VCaP (cell line): ENCODE measurements at regions not wholly inside any gene's neighbourhood (a gene's known extent, or its start where the extent isn't known, plus 50 kb on each side); places are given as distances from the start of the nearest gene placed in this dataset.

Experiments
- H3K27ac ChIP-seq: fragments of 450-650 bp; 2 replicates; pipeline ENCODE4 v1.5.1; 2017
- TF ChIP-seq, protein P1 (sequence below): fragments of 450-650 bp; conservative IDR thresholded peaks from 2 replicates; pipeline ENCODE4 v1.5.1; 2017; ENCODE audit warnings: mild to moderate bottlenecking, moderate library complexity

DNA sequence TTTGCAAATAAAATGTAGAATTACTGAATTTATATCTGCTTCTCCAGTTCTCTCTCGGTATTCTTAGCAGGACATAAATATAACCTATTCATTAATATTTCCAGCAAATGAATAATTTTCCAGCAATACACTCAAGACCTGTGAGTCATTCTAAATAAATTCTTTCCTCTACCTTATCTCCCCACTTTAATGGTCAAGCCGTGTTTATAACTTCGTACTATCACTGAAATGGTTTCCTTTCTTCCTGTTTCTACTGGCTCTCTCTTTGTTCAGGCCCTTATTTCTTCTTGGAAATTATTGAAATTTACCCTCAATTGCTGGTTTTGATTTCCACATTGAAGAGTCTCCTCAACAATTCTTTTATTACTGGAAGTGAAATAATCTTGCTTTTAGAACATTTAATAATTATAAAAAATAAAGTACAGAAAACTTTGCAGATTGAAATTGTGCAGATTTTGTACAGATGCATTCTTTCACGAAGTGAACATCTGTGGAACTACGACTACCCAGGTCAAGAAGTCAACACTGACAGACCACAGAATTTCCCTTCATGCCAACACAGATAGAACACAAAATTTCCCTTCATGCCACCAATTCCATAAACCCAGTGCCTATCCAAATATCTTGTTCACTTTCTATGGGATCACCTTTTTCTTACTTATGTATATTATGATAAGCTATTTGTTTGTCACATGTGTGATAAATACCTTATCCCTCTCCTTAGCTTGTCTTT is 205.7 kb downstream of the FAT4 start:
- TF ChIP-seq, protein P1, sequence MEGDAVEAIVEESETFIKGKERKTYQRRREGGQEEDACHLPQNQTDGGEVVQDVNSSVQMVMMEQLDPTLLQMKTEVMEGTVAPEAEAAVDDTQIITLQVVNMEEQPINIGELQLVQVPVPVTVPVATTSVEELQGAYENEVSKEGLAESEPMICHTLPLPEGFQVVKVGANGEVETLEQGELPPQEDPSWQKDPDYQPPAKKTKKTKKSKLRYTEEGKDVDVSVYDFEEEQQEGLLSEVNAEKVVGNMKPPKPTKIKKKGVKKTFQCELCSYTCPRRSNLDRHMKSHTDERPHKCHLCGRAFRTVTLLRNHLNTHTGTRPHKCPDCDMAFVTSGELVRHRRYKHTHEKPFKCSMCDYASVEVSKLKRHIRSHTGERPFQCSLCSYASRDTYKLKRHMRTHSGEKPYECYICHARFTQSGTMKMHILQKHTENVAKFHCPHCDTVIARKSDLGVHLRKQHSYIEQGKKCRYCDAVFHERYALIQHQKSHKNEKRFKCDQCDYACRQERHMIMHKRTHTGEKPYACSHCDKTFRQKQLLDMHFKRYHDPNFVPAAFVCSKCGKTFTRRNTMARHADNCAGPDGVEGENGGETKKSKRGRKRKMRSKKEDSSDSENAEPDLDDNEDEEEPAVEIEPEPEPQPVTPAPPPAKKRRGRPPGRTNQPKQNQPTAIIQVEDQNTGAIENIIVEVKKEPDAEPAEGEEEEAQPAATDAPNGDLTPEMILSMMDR = no peak
- H3K27ac ChIP-seq = no peak overlapping the region

DNA sequence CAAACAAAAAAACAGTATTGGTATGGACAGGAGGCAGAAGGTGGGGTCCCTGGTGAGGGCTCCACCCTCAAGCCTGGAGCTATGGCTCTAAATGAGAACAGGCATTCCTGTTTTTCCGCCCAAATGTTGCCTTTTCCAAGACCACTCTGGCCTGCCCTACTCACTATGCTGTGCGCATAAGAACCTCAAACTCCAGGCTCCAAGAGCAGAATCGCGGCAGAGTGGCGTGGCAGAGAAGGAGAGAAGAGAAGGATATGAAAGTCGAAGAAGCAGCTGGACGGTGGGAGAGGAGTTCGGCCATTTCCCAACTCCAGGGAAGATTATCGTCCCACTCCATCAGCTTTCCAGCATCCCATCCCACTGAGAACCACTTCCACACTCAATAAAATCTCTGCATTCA is 207.8 kb downstream of the FAT4 start:
- TF ChIP-seq, protein P1 = no peak
- no peak overlapping the region for H3K27ac ChIP-seq

DNA sequence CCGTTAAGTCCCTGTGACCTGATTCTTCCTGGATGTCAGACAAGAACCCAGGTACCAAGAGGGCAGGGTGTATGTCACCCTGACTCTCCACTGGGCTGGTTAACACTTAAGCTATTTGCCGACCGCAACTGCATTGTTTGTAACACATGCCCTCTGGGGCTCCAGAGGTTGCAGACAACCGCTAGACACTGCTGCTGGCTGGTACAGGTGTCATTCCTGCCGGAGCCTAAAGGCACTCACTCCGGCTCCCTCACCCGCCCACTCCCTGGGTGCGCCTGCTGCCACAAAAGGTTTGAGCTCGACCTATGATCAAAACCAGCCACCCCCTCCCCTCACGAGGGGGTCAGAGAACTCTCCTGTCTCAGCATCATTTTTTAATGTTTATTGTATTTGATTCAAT is 208.2 kb downstream of the FAT4 start:
- TF ChIP-seq, protein P1 = no peak
- no peak overlapping the region for H3K27ac ChIP-seq

DNA sequence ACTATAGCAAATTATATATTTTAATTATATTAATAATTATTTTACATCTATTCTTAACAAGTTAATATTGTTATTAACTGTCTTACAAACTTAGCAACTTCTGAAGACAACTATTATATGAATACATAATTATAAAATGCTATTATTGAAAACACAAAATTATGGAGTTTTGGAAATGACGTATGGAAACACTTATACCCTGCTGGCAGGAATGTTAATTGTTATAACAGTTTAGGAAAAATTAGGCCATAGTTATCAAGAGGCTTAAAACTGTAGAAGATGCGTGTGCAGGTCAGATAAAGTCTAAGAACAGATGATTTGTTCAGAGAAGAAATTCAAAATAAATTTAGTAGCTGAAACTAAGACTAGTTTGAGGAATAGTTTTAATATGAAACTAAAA is 211.7 kb downstream of the FAT4 start:
- no peak overlapping the region for H3K27ac ChIP-seq
- TF ChIP-seq, protein P1 = no peak

DNA sequence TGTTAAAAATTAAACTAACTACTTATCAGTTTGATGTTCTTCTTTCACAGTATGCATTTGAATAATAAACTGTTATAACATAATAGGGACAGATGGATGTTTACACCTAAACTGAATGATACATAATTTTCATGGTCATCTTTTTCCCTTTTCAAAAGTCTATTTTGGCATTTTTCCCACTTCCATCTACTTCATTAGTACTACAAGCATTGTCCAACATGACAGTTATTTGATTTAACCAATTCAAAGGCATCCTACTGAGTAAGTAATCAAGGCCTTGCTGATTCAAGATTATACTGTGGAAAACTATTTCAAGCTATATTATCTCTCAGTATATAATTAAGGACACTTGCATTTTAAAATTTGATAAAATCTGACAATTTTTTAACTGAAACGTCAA is 212.9 kb downstream of the FAT4 start:
- H3K27ac ChIP-seq = no peak overlapping the region
- TF ChIP-seq, protein P1 = no peak

GRCh38 chr4:125529071-125529470 is 214.3 kb downstream of the FAT4 start:
- TF ChIP-seq, protein P1 = no peak
- H3K27ac ChIP-seq = no peak overlapping the region

DNA sequence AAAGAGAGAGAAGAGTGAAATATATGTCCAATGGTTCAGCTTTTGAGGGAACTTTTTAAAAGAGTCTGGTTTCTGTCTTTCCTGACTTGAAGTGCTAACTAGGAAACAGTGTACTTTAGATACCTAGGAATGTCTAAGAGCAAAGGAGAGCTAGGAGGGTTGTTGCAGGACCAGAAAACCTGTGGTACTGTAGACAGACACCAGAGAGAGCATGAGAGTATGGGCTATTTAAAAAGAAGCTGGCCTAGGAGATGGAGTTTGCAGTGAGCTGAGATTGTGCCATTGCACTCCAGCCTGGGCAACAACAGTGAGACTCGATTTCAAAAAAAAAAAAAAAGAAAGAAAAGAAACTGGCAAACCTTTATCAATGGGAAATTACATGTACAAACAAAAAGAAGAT is 223.9 kb downstream of the FAT4 start:
- no peak overlapping the region for H3K27ac ChIP-seq
- TF ChIP-seq, protein P1 = no peak
